Activated naive CD8-positive, alpha-beta T cell treated with anti-CD3 and anti-CD28 coated beads, Interleukin-2, amount 10 ng/mL, durations not matched to agents 7 days and 5 days (primary cell): ENCODE measurements at regions not wholly inside any gene's neighbourhood (a gene's known extent, or its start where the extent isn't known, plus 50 kb on each side); places are given as distances from the start of the nearest gene placed in this dataset.
A peak's percentile ranks its signal among the peaks of the same experiment; 100 is the strongest.

ENCODE experiments used
- ATAC-seq: fragments of 150-1000 bp; cut with Tn5 transposase; one replicate; pipeline ENCODE4 v1.10.0; 2021; ENCODE audit warnings: low read depth, moderate library complexity
- POLR2A ChIA-PET: fragments of 350-600 bp; sonication (Branson Sonifier 250); formaldehyde crosslinking; loops from one replicate; lab custom pipeline; 2021; ENCODE audit warnings: antibody characterized with exemption; lab: Charles Lee
- DNase-seq: peaks from one replicate; pipeline ENCODE4 v3.0.0; 2021
- H3K27ac Mint-ChIP-seq: one replicate; pipeline ENCODE4 v1.8.0; 2022; ENCODE audit warnings: mild to moderate bottlenecking, mixed read lengths
- H3K27me3 Mint-ChIP-seq: one replicate; pipeline ENCODE4 v1.8.0; 2022; ENCODE audit warnings: mild to moderate bottlenecking, moderate library complexity, mixed read lengths
- H3K36me3 Mint-ChIP-seq: one replicate; pipeline ENCODE4 v1.8.0; 2021; ENCODE audit warnings: mild to moderate bottlenecking, mixed read lengths
- H3K4me1 Mint-ChIP-seq: one replicate; pipeline ENCODE4 v1.8.0; 2021; ENCODE audit warnings: mixed read lengths
- H3K4me3 Mint-ChIP-seq: one replicate; pipeline ENCODE4 v1.8.0; 2022; ENCODE audit warnings: mild to moderate bottlenecking, moderate library complexity, mixed read lengths
- H3K9me3 Mint-ChIP-seq: one replicate; pipeline ENCODE4 v1.8.0; 2021; ENCODE audit warnings: mixed read lengths

GRCh38 chr11:116644201-116644940, 128.4 kb downstream of the BUD13 start:
- Mint-ChIP-seq H3K27ac (no peak overlapping the region), H3K36me3 (no peaks in the 10 kb centered on the region), H3K27me3 (no peaks in the 10 kb centered on the region), H3K4me1 (no peaks in the 10 kb centered on the region), H3K4me3 (no peak overlapping the region), H3K9me3 (no peaks in the 10 kb centered on the region)
- POLR2A ChIA-PET = no interaction called here
- ATAC-seq = no peak
- DNase-seq = no peak

GRCh38 chr11:116643521-116643920, 129.3 kb downstream of the BUD13 start:
- no peak for ATAC-seq
- Mint-ChIP-seq H3K4me3 (no peak overlapping the region), H3K36me3 (no peaks in the 10 kb centered on the region), H3K4me1 (no peaks in the 10 kb centered on the region), H3K27me3 (no peaks in the 10 kb centered on the region), H3K27ac (no peak overlapping the region), H3K9me3 (no peaks in the 10 kb centered on the region)
- DNase-seq = no peak
- POLR2A ChIA-PET = no interaction called here

GRCh38 chr11:116642902-116643301, 129.9 kb downstream of the BUD13 start:
- DNase-seq (no peak), ATAC-seq (no peak)
- Mint-ChIP-seq H3K36me3 (no peaks in the 10 kb centered on the region), H3K27ac (no peak overlapping the region), H3K4me3 (no peak overlapping the region), H3K27me3 (no peaks in the 10 kb centered on the region), H3K4me1 (no peaks in the 10 kb centered on the region), H3K9me3 (no peaks in the 10 kb centered on the region)
- POLR2A ChIA-PET = no interaction called here

GRCh38 chr11:116642481-116642880, 130.3 kb downstream of the BUD13 start:
- Mint-ChIP-seq H3K4me3 (no peak overlapping the region), H3K9me3 (no peaks in the 10 kb centered on the region), H3K27me3 (no peaks in the 10 kb centered on the region), H3K36me3 (no peaks in the 10 kb centered on the region), H3K27ac (no peak overlapping the region), H3K4me1 (no peaks in the 10 kb centered on the region)
- DNase-seq = no peak
- no peak for ATAC-seq
- POLR2A ChIA-PET = no interaction called here

- DNase-seq = peak; percentile 44
- H3K36me3 Mint-ChIP-seq = no peaks in the 10 kb centered on the region
- no peak overlapping the region for H3K4me3 Mint-ChIP-seq
- POLR2A ChIA-PET = no interaction called here
- no peak overlapping the region for H3K27ac Mint-ChIP-seq
- H3K9me3 Mint-ChIP-seq = no peaks in the 10 kb centered on the region
- no peaks in the 10 kb centered on the region for H3K27me3 Mint-ChIP-seq
- ATAC-seq = peak; percentile 60
- no peaks in the 10 kb centered on the region for H3K4me1 Mint-ChIP-seq
These were observed 131.2 kb downstream of the BUD13 start for GRCh38 chr11:116641561-116642045.

- Mint-ChIP-seq H3K4me3 (no peak overlapping the region), H3K27ac (no peak overlapping the region), H3K9me3 (no peaks in the 10 kb centered on the region), H3K4me1 (no peaks in the 10 kb centered on the region), H3K27me3 (no peaks in the 10 kb centered on the region), H3K36me3 (no peaks in the 10 kb centered on the region)
- ATAC-seq (no peak), DNase-seq (no peak)
- POLR2A ChIA-PET = no interaction called here
These were observed 132.0 kb downstream of the BUD13 start for GRCh38 chr11:116640641-116641402.

- no peak for ATAC-seq
- Mint-ChIP-seq H3K27ac (no peak overlapping the region), H3K27me3 (no peaks in the 10 kb centered on the region), H3K4me3 (no peak overlapping the region), H3K9me3 (no peaks in the 10 kb centered on the region), H3K4me1 (no peaks in the 10 kb centered on the region), H3K36me3 (no peaks in the 10 kb centered on the region)
- POLR2A ChIA-PET = no interaction called here
- DNase-seq = no peak
These were observed 134.3 kb downstream of the BUD13 start for GRCh38 chr11:116638463-116638862.

- H3K4me3 Mint-ChIP-seq = no peak overlapping the region
- no peak overlapping the region for H3K27ac Mint-ChIP-seq
- no peak for ATAC-seq
- no peaks in the 10 kb centered on the region for H3K36me3 Mint-ChIP-seq
- no peaks in the 10 kb centered on the region for H3K9me3 Mint-ChIP-seq
- POLR2A ChIA-PET = no interaction called here
- no peaks in the 10 kb centered on the region for H3K4me1 Mint-ChIP-seq
- DNase-seq = no peak
- H3K27me3 Mint-ChIP-seq = no peaks in the 10 kb centered on the region
These were observed 135.0 kb downstream of the BUD13 start for GRCh38 chr11:116637766-116638165.

- Mint-ChIP-seq H3K27ac (no peak overlapping the region), H3K4me3 (no peak overlapping the region), H3K4me1 (no peaks in the 10 kb centered on the region), H3K27me3 (peaks cover 2% of the 10 kb centered on the region), H3K9me3 (no peaks in the 10 kb centered on the region), H3K36me3 (no peaks in the 10 kb centered on the region)
- POLR2A ChIA-PET = no interaction called here
- DNase-seq = no peak
- ATAC-seq = no peak
These were observed 136.4 kb downstream of the BUD13 start for GRCh38 chr11:116636341-116636929.

- Mint-ChIP-seq H3K4me1 (no peaks in the 10 kb centered on the region), H3K9me3 (no peaks in the 10 kb centered on the region), H3K4me3 (no peak overlapping the region), H3K36me3 (no peaks in the 10 kb centered on the region), H3K27ac (no peak overlapping the region), H3K27me3 (peaks cover 7% of the 10 kb centered on the region)
- POLR2A ChIA-PET = no interaction called here
- DNase-seq = no peak
- ATAC-seq = no peak
These were observed 141.6 kb downstream of the BUD13 start for GRCh38 chr11:116631201-116631600.

GRCh38 chr11:116618461-116618860, 154.3 kb downstream of the BUD13 start:
- Mint-ChIP-seq H3K4me1 (no peaks in the 10 kb centered on the region), H3K27ac (no peak overlapping the region), H3K36me3 (no peaks in the 10 kb centered on the region), H3K27me3 (peaks cover 5% of the 10 kb centered on the region), H3K9me3 (no peaks in the 10 kb centered on the region), H3K4me3 (no peak overlapping the region)
- POLR2A ChIA-PET = no interaction called here
- DNase-seq = no peak
- ATAC-seq = no peak

- Mint-ChIP-seq H3K9me3 (no peaks in the 10 kb centered on the region), H3K4me3 (no peak overlapping the region), H3K27ac (no peak overlapping the region), H3K36me3 (no peaks in the 10 kb centered on the region), H3K27me3 (peaks cover 4% of the 10 kb centered on the region), H3K4me1 (no peaks in the 10 kb centered on the region)
- ATAC-seq (no peak), DNase-seq (no peak)
- POLR2A ChIA-PET = no interaction called here
These were observed 157.4 kb downstream of the BUD13 start for GRCh38 chr11:116615211-116615865.
